Activated naive CD4-positive, alpha-beta T cell treated with anti-CD3 and anti-CD28 coated beads, Interleukin-2, amount 10 ng/mL, durations not matched to agents 7 days and 5 days (primary cell): ENCODE measurements at regions not wholly inside any gene's neighbourhood (a gene's known extent, or its start where the extent isn't known, plus 50 kb on each side); places are given as distances from the start of the nearest gene placed in this dataset.

Source experiments
- CTCF ChIA-PET: fragments of 350-600 bp; sonication (Branson Sonifier 250); formaldehyde crosslinking; loops from one replicate; lab custom pipeline; 2021; ENCODE audit warnings: antibody characterized with exemption; lab: Charles Lee
- DNase-seq: peaks from one replicate; pipeline ENCODE4 v3.0.0-alpha.2; 2020
- H3K27ac Mint-ChIP-seq: one replicate; pipeline ENCODE4 v1.8.0; 2021; ENCODE audit warnings: mild to moderate bottlenecking, moderate library complexity, mixed read lengths
- H3K27me3 Mint-ChIP-seq: one replicate; pipeline ENCODE4 v1.8.0; 2021; ENCODE audit warnings: mild to moderate bottlenecking, mixed read lengths
- H3K36me3 Mint-ChIP-seq: one replicate; pipeline ENCODE4 v1.8.0; 2021; ENCODE audit warnings: mixed read lengths
- H3K4me1 Mint-ChIP-seq: one replicate; pipeline ENCODE4 v1.8.0; 2021; ENCODE audit warnings: mixed read lengths
- H3K4me3 Mint-ChIP-seq: one replicate; pipeline ENCODE4 v1.8.0; 2021; ENCODE audit warnings: mild to moderate bottlenecking, moderate library complexity, mixed read lengths
- H3K9me3 Mint-ChIP-seq: one replicate; pipeline ENCODE4 v1.8.0; 2021; ENCODE audit warnings: mixed read lengths

DNA sequence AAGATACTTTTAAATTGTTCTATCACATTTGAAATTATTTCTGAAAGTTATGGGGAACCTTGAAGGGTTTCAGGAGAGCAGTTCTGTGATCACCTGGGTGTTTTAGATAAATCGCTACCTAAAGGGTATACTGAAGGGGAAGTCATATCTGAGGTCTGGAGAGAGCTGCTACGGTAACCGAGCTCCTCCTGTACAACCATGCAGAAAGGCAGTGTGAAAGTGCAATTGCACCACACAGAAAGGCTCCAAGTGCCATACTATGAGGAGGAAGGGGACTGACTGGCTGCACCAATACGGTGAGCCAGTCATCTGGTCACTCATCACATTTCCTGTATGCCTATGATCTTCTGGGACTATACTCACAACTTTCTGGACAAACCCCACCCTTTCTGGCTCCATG lies 241.4 kb upstream of the SLC24A2 start:
- no peak for DNase-seq
- Mint-ChIP-seq H3K27me3 (no peaks in the 10 kb centered on the region), H3K36me3 (no peaks in the 10 kb centered on the region), H3K4me1 (peaks cover 11% of the 10 kb centered on the region), H3K27ac (no peak overlapping the region), H3K4me3 (no peak overlapping the region), H3K9me3 (no peaks in the 10 kb centered on the region)
- CTCF ChIA-PET = no interaction called here

DNA sequence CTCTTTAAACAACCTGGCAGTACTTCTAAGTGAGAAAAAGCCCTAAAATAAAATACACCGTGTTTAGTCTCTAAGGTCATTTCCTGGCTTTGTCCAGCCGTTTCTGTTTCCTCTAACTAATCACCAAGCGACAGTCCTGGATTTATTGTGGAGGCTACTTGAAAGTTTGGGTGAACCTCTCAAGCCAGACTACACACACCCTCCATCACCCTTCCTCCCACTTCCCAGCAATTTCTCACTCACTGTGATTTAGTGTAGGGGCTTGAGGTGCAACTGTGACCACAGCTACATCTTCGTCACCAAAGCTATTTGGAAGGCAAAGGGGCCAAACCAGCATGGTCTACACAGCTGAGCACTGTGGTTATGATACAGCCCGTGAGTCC lies 240.0 kb upstream of the SLC24A2 start:
- H3K4me1 Mint-ChIP-seq = peaks cover 11% of the 10 kb centered on the region
- H3K27me3 Mint-ChIP-seq = no peaks in the 10 kb centered on the region
- H3K9me3 Mint-ChIP-seq = no peaks in the 10 kb centered on the region
- H3K36me3 Mint-ChIP-seq = peaks cover 1% of the 10 kb centered on the region
- no peak overlapping the region for H3K27ac Mint-ChIP-seq
- H3K4me3 Mint-ChIP-seq = no peak overlapping the region
- CTCF ChIA-PET = no interaction called here
- DNase-seq = no peak

DNA sequence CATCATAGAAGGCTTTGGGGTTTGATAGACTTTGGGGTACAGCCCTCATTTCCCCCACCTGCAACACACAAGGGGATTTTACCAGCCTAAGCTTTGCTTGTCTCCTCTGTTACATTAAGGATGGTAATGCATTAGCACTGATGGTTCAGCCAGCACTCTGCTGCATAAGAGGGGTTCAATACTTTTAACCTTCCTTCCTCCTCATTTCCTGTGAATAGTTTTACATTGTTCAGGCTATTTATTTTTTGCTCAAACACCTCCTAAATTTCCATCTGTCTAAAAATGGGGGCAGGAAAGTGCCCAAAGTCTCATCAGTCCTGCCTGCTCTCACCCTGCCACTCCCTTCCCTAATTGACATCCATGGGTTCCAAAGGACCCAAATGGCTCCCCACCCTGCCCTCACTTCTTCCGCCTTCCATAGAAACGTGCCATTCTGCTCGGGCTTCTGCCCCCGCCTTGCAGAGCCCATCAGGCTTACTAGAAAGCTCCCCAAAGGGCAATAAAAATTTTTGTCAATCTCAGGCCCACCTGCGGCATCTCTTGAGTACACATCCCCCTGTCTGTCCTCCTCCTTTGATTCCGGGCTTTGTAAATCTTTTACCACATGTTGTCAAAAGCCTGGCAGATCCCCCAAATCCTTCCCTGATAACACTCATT lies 239.5 kb upstream of the SLC24A2 start:
- Mint-ChIP-seq H3K36me3 (peaks cover 1% of the 10 kb centered on the region), H3K4me3 (no peak overlapping the region), H3K9me3 (no peaks in the 10 kb centered on the region), H3K4me1 (peaks cover 7% of the 10 kb centered on the region), H3K27me3 (no peaks in the 10 kb centered on the region), H3K27ac (no peak overlapping the region)
- no peak for DNase-seq
- CTCF ChIA-PET = no interaction called here

DNA sequence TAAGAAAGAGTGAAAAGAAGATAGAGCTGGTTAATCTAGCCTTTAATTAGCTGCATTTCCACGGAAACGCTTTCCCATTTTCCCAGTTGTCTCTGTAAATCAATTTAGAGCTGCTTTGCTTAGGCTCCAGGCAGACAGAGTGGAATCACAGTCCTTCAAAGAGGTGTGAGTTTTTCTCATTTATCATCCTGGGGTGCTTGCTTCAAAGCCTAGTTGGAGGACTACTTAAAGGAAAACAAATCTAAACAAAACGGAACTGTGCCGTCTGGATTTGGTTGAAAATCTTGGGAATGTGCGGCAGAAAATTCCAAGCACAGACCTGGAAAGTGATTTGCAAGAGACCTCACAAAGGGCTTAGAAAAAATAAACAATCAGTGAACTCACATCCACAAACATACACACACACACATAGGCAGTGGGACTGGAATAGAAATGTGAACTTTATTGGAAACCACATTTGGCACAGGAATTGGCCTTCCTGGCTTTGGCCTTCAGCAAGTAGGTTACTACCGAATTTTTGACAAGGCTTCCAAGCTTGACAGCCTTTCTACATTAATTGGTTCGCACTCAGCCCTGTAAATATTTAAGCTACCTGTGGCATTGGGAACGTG lies 235.2 kb upstream of the SLC24A2 start:
- peaks cover 9% of the 10 kb centered on the region for H3K9me3 Mint-ChIP-seq
- no peaks in the 10 kb centered on the region for H3K4me1 Mint-ChIP-seq
- CTCF ChIA-PET = interaction anchor here (0.8 to 1.2 kb wide), 2 partner anchors 9 to 78 kb away, joined by 3 to 4 read pairs; no protein-coding TSS in a partner anchor
- H3K27ac Mint-ChIP-seq = no peak overlapping the region
- H3K4me3 Mint-ChIP-seq = no peak overlapping the region
- no peak for DNase-seq
- peaks cover 7% of the 10 kb centered on the region for H3K36me3 Mint-ChIP-seq
- H3K27me3 Mint-ChIP-seq = peaks cover 2% of the 10 kb centered on the region

DNA sequence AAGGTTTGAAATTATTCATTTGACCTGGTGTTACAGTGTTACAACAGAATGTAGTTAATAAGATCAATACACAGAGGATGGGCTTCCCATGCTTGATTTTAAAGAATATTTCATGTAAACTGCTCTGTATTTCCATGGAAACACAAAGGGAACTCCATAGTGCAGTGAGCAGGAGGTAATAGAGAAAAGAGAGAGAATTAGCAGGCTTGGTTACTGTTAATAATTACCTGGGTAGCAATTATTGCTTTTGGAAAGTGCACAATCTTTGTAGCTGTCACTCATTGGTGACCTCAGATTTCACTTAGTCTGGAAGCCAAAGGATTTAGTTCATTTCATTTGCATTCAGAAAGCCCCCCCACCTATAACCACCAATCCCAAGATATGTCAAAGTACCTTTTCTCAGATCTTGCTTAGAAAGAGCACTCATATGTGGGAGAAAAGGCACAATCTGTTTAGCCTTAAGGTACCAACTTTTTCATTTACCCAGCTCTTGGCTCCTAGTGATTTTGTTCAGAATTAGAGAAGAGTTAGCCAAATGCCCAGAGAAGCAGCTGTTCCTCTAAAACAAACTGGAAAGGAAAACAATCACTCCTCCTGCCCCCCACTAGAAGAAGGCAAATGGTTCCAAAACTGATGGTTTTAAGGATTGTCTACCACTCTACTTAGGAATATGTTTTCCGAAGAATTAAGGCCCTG lies 234.5 kb upstream of the SLC24A2 start:
- no peak for DNase-seq
- H3K4me1 Mint-ChIP-seq = peaks cover under 1% of the 10 kb centered on the region
- peaks cover 8% of the 10 kb centered on the region for H3K36me3 Mint-ChIP-seq
- H3K27me3 Mint-ChIP-seq = peaks cover 5% of the 10 kb centered on the region
- CTCF ChIA-PET = interaction anchor here (0.8 to 1.2 kb wide), 2 partner anchors 8 to 77 kb away, joined by 3 to 4 read pairs; no protein-coding TSS in a partner anchor
- H3K27ac Mint-ChIP-seq = no peak overlapping the region
- H3K9me3 Mint-ChIP-seq = peaks cover 9% of the 10 kb centered on the region
- no peak overlapping the region for H3K4me3 Mint-ChIP-seq

DNA sequence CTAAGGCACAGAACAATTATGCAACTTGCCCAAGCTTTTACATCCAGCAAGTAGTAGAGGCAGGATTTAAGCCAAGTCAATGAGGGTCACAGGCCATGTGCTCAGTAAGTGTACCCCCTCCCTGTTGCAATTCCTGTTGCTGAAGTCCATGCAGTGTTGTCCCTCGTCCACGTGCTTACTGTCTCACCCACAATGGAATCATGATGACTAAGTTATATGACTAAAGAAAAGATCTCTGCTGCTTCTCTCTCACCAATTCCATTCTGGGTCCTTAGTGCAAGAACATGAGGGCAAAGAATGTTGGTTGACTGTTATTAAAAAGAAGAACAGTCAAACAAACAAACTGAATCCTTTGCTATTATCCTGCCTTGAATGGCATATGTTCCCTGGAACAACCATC lies 233.6 kb upstream of the SLC24A2 start:
- CTCF ChIA-PET = no interaction called here

DNA sequence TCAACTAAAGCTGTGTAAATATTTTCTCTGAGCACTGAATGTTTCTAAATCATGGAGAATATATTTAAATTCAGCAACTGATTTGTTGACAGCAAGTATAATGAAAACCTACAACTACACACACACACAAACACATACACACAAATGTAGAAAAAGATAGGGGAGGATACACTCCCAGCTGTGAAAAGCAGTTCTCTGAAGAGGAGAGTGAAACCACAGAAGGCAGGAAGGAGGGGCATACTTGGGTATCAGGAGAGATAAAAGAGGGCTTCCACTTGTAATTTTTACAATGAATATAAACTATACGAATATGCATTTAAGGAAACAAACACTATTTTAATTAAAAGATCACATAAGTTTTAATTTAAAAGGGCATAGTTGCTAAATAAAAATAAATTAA lies 227.8 kb upstream of the SLC24A2 start:
- Mint-ChIP-seq H3K4me3 (no peak overlapping the region), H3K27ac (no peak overlapping the region), H3K9me3 (peaks cover 39% of the 10 kb centered on the region), H3K4me1 (peaks cover 36% of the 10 kb centered on the region), H3K27me3 (peaks cover 5% of the 10 kb centered on the region), H3K36me3 (peaks cover 40% of the 10 kb centered on the region)
- no peak for DNase-seq
- CTCF ChIA-PET = no interaction called here

More for the DNA sequence above, 233.6 kb upstream of the SLC24A2 start:
- Mint-ChIP-seq H3K27me3 (peaks cover 5% of the 10 kb centered on the region), H3K4me1 (peaks cover 4% of the 10 kb centered on the region), H3K36me3 (peaks cover 11% of the 10 kb centered on the region), H3K4me3 (no peak overlapping the region), H3K27ac (no peak overlapping the region), H3K9me3 (peaks cover 13% of the 10 kb centered on the region)
- no peak for DNase-seq

DNA sequence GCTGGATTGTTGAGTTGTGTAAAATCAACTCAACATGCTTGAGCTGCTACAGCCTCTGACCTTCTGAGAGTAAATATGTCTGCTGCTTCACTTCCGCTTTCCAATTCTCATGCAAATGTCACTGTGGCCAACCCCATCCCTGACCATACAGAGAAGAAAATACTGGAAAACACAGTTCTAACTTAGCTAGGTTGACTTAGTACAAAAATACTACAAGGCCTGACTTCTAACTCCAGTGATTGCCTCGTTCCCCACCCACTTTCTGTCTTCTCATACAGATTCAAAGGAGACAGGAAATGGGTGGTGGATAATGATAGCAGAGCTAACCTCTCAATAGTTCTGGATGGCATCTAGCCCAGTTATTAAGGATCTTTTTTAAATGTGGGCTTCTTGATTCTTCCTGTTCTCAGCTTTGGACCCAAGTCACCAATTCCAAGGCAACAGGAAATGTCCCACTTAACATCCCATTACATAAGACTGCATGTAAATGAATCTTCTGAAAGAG lies 226.6 kb upstream of the SLC24A2 start:
- Mint-ChIP-seq H3K4me3 (no peak overlapping the region), H3K27ac (peak overlapping the region; percentile 90), H3K27me3 (peaks cover 5% of the 10 kb centered on the region), H3K36me3 (peaks cover 45% of the 10 kb centered on the region), H3K4me1 (peaks cover 36% of the 10 kb centered on the region), H3K9me3 (peaks cover 44% of the 10 kb centered on the region)
- CTCF ChIA-PET = interaction anchor here (0.9 to 1.3 kb wide), 3 partner anchors 8 to 69 kb away, joined by 3 to 4 read pairs (median 3); no protein-coding TSS in a partner anchor
- DNase-seq = peak; percentile 34

DNA sequence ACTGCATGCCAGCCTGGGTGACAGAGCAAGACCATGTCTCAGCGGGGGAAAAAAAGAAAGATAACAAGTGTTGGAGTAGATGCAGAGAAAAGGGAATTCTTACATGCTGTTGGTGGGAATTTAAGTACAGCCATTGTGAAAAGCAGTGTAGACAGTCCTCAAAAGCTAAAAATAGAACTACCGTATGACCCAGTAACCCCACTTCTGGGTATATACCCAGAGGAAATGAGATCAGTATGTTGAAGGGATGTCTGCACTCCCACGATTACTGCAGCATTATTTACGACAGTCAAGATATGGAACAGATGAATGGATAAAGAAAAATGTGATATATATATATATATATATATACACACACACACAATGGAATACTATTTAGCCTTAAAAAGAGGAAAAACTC lies 225.3 kb upstream of the SLC24A2 start:
- Mint-ChIP-seq H3K36me3 (peaks cover 39% of the 10 kb centered on the region), H3K27me3 (peaks cover 4% of the 10 kb centered on the region), H3K9me3 (peaks cover 38% of the 10 kb centered on the region), H3K4me3 (no peak overlapping the region), H3K4me1 (peaks cover 36% of the 10 kb centered on the region), H3K27ac (no peak overlapping the region)
- DNase-seq = no peak
- CTCF ChIA-PET = no interaction called here

DNA sequence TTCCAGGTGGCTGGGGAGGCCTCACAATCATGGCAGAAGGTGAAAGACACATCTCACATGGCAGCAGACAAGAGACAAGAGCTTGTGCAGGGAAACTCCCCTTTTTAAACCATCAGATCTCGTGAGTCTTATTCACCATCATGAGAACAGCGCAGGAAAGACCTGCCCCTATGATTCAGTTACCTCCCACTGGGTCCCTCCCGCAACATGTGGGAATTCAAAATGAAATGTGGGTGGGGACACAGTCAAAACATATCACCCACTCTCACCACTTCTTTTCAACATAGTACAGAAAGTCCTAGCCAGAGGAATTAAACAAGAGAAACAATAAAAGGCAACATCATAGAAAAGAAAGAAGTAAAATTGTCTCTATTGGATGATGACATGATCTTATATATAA lies 223.4 kb upstream of the SLC24A2 start:
- Mint-ChIP-seq H3K36me3 (peaks cover 36% of the 10 kb centered on the region), H3K9me3 (peaks cover 34% of the 10 kb centered on the region), H3K4me3 (no peak overlapping the region), H3K4me1 (peaks cover 32% of the 10 kb centered on the region), H3K27ac (no peak overlapping the region), H3K27me3 (no peaks in the 10 kb centered on the region)
- CTCF ChIA-PET = no interaction called here
- no peak for DNase-seq

DNA sequence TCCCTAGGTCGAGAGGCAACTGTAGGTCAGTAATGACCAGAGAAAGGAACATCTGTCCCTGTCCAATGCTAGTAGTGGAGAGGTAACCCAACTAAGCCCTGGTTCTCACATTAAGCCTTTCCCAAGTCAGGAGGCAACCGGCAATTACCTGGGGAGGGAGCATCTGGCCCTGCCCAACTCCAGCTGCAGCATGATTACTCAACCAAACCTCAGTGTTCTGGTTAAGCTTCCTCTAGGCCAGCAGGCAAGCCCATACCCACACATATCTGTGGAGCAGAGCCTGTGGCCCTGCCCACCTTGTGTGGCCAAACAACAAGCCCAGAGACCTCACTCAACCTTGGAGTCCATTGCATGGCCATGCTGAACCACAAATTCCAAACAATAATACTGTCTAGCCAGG lies 220.8 kb upstream of the SLC24A2 start:
- DNase-seq = no peak
- Mint-ChIP-seq H3K27ac (no peak overlapping the region), H3K4me3 (no peak overlapping the region), H3K27me3 (no peaks in the 10 kb centered on the region), H3K4me1 (peaks cover 14% of the 10 kb centered on the region), H3K36me3 (peaks cover 24% of the 10 kb centered on the region), H3K9me3 (peaks cover 26% of the 10 kb centered on the region)
- CTCF ChIA-PET = interaction anchor here (1.1 kb wide), 1 partner anchor 1101 kb away, joined by 3 read pairs; no protein-coding TSS in a partner anchor

DNA sequence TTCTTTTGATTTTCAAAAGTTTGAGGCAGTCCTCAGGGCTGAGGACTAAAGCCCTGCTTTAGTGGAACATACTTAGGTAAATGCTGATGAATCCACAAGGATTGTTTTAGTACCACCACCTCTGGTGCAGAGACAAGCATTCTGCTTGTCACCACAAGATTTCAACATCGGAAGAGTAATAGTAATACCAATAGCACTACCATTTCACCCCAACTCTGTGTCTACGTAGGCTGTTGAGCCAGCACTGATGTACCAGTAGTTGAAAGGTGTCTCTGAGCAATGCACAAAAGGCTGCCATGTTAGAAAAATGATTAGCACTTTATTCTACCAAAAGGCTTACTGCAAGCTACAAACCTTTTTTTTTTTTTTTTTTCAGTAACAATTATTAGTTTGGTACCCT lies 213.2 kb upstream of the SLC24A2 start:
- CTCF ChIA-PET = no interaction called here
- DNase-seq = no peak
- H3K27me3 Mint-ChIP-seq = no peaks in the 10 kb centered on the region
- H3K4me3 Mint-ChIP-seq = no peak overlapping the region
- H3K4me1 Mint-ChIP-seq = peaks cover 34% of the 10 kb centered on the region
- H3K36me3 Mint-ChIP-seq = peaks cover 21% of the 10 kb centered on the region
- H3K27ac Mint-ChIP-seq = no peak overlapping the region
- peaks cover 11% of the 10 kb centered on the region for H3K9me3 Mint-ChIP-seq

DNA sequence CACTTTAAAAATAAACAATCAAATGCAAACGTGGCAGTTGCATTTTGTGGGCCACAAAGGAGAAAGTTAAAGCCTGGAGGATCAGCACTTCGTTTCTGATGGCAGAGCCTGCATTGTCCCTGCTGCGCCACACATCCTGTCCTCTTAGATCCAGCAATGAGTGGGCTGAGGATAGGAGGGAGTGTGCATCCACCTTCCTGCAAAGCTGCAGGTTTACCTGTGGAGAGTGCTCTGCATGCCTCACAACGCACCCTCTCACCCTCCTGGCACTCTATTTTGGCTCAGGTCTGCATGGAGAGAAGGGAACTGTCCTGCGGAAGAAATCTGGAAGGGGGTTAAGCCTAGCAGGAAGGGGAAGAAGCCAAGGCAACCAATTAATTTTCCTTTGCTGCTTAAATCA lies 212.2 kb upstream of the SLC24A2 start:
- Mint-ChIP-seq H3K36me3 (peaks cover 25% of the 10 kb centered on the region), H3K4me3 (no peak overlapping the region), H3K27ac (no peak overlapping the region), H3K4me1 (peaks cover 38% of the 10 kb centered on the region), H3K27me3 (no peaks in the 10 kb centered on the region), H3K9me3 (peaks cover 15% of the 10 kb centered on the region)
- no peak for DNase-seq
- CTCF ChIA-PET = no interaction called here

DNA sequence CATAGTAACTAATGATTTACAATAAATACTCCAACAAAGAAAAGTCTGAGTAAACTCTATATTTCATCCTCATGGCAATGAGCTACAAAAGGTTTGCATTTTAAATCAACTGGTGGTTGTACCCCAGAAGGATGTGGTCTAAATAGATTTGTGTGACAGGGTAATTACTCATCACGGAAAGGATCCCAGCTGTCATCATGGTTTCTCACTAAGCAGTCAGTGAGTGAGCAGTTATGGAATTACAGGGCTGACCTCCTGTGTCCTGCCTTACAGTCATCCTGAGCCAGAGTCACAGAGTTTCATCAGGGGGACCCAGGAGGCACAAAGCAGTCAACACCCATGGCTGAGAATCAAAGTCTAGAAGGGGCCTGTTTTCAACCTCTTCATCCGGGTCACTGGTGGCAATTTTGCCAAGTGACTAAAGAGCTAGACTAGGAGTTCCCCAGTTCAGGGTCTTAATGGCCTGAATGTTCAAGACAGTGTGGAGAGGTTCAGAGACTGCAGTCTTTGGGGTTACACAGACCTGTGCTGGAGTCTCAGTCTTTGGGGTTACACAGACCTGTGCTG lies 210.7 kb upstream of the SLC24A2 start:
- CTCF ChIA-PET = interaction anchor here (0.8 to 1.7 kb wide), 3 partner anchors 16 to 209 kb away, joined by 3 to 10 read pairs (median 3); no protein-coding TSS in a partner anchor
- no peak overlapping the region for H3K4me3 Mint-ChIP-seq
- peak; percentile 46 for DNase-seq
- no peaks in the 10 kb centered on the region for H3K27me3 Mint-ChIP-seq
- H3K36me3 Mint-ChIP-seq = peaks cover 23% of the 10 kb centered on the region
- peak overlapping the region; percentile 87 for H3K27ac Mint-ChIP-seq
- peaks cover 15% of the 10 kb centered on the region for H3K9me3 Mint-ChIP-seq
- H3K4me1 Mint-ChIP-seq = peaks cover 45% of the 10 kb centered on the region
